ENCODE measurements at regions not wholly inside any gene's neighbourhood (a gene's known extent, or its start where the extent isn't known, plus 50 kb on each side); places are given as distances from the start of the nearest gene placed in this dataset.

- no peak overlapping the region for H4K8ac ChIP-seq (ENCODE audit: low read depth, low read length)
- WGBS, 2 donors (ENCODE audit: extremely low coverage in 2 of 2, insufficient read length in 2 of 2, insufficient replicate concordance in 1 of 2) = no CpG with 5 or more reads among the region's 6 CpGs
- no peak overlapping the region for H3K23ac ChIP-seq (ENCODE audit: low read depth, low read length, poor library complexity)
- no peak overlapping the region for H4K91ac ChIP-seq (ENCODE audit: low read depth, low read length, poor library complexity)
- H2BK15ac ChIP-seq (ENCODE audit: low read length) = peak overlapping the region; percentile 14
- no peak overlapping the region for H2BK120ac ChIP-seq (ENCODE audit: low read depth, low read length)
- H3K9me3 ChIP-seq (replicated peaks in 1 of 2; ENCODE audit: control insufficient read depth in 2 of 2, insufficient read depth in 1 of 2, low read depth in 1 of 2, low read length in 2 of 2) = no peaks in the 10 kb centered on the region
- H3K4me2 ChIP-seq (ENCODE audit: insufficient read depth, low read length, poor library complexity, severe bottlenecking) = no peak overlapping the region
- H3K4me1 ChIP-seq (ENCODE audit: control insufficient read depth in 2 of 2, insufficient read depth in 1 of 2, low read depth in 1 of 2, low read length in 2 of 2) = no peaks in the 10 kb centered on the region
- H2AK5ac ChIP-seq (ENCODE audit: low read depth, low read length) = no peak overlapping the region
- H3K4me3 ChIP-seq (ENCODE audit: low read length in 2 of 2) = no peak overlapping the region
- no peak overlapping the region for H3K18ac ChIP-seq (ENCODE audit: low read length)
- H2AFZ ChIP-seq (ENCODE audit: low read length) = no peak overlapping the region
- H2BK5ac ChIP-seq (ENCODE audit: low read length) = no peak overlapping the region
- no peaks in the 10 kb centered on the region for H3K36me3 ChIP-seq (replicated peaks in 1 of 2; ENCODE audit: control insufficient read depth in 2 of 2, insufficient read depth in 2 of 2, low read length in 2 of 2)
- H3K4ac ChIP-seq (ENCODE audit: low read length) = no peak overlapping the region
- H3K27ac ChIP-seq (replicated peaks; ENCODE audit: low read length) = no peak overlapping the region
- DNase-seq (ENCODE audit: low spot score) = no peak
- peak overlapping the region; percentile 65 for H3K9ac ChIP-seq (ENCODE audit: low read depth, low read length, poor library complexity)
- peaks cover 0 to 2% (median 0%) of the 10 kb centered on the region in 3 experiments for H3K27me3 ChIP-seq (ENCODE audit: control insufficient read depth in 3 of 3, insufficient read depth in 3 of 3, low read depth in 1 of 3, low read length in 3 of 3)
- no peak overlapping the region for H3K14ac ChIP-seq (ENCODE audit: low read length)
- H2BK12ac ChIP-seq (ENCODE audit: low read length) = no peak overlapping the region
- no peaks in the 10 kb centered on the region for H3K79me1 ChIP-seq (ENCODE audit: low read depth, low read length)
These were observed 192.4 kb upstream of the PFKP start for GRCh38 chr10:2874963-2875362.

GRCh38 chr10:2873769-2874168 lies 193.6 kb upstream of the PFKP start:
- H3K27me3 ChIP-seq (ENCODE audit: control insufficient read depth in 3 of 3, insufficient read depth in 3 of 3, low read depth in 1 of 3, low read length in 3 of 3) = peaks cover 0 to 2% (median 0%) of the 10 kb centered on the region in 3 experiments
- no peak overlapping the region for H2BK15ac ChIP-seq (ENCODE audit: low read length)
- H3K9ac ChIP-seq (ENCODE audit: low read depth, low read length, poor library complexity) = no peak overlapping the region
- no peak for DNase-seq (ENCODE audit: low spot score)
- no peaks in the 10 kb centered on the region for H3K9me3 ChIP-seq (replicated peaks in 1 of 2; ENCODE audit: control insufficient read depth in 2 of 2, insufficient read depth in 1 of 2, low read depth in 1 of 2, low read length in 2 of 2)
- H4K91ac ChIP-seq (ENCODE audit: low read depth, low read length, poor library complexity) = no peak overlapping the region
- no peak overlapping the region for H2BK5ac ChIP-seq (ENCODE audit: low read length)
- no peak overlapping the region for H3K27ac ChIP-seq (replicated peaks; ENCODE audit: low read length)
- no peak overlapping the region for H3K23ac ChIP-seq (ENCODE audit: low read depth, low read length, poor library complexity)
- no peak overlapping the region for H4K8ac ChIP-seq (ENCODE audit: low read depth, low read length)
- H2BK120ac ChIP-seq (ENCODE audit: low read depth, low read length) = no peak overlapping the region
- no peaks in the 10 kb centered on the region for H3K36me3 ChIP-seq (replicated peaks in 1 of 2; ENCODE audit: control insufficient read depth in 2 of 2, insufficient read depth in 2 of 2, low read length in 2 of 2)
- H2AFZ ChIP-seq (ENCODE audit: low read length) = no peak overlapping the region
- WGBS, 2 donors (ENCODE audit: extremely low coverage in 2 of 2, insufficient read length in 2 of 2, insufficient replicate concordance in 1 of 2) = no CpG with 5 or more reads among the region's 2 CpGs
- no peaks in the 10 kb centered on the region for H3K79me1 ChIP-seq (ENCODE audit: low read depth, low read length)
- no peak overlapping the region for H3K4me2 ChIP-seq (ENCODE audit: insufficient read depth, low read length, poor library complexity, severe bottlenecking)
- H2BK12ac ChIP-seq (ENCODE audit: low read length) = no peak overlapping the region
- H2AK5ac ChIP-seq (ENCODE audit: low read depth, low read length) = peak overlapping the region; percentile 11
- H3K4ac ChIP-seq (ENCODE audit: low read length) = no peak overlapping the region
- no peak overlapping the region for H3K14ac ChIP-seq (ENCODE audit: low read length)
- no peak overlapping the region for H3K4me3 ChIP-seq (ENCODE audit: low read length in 2 of 2)
- H3K4me1 ChIP-seq (ENCODE audit: control insufficient read depth in 2 of 2, insufficient read depth in 1 of 2, low read depth in 1 of 2, low read length in 2 of 2) = no peaks in the 10 kb centered on the region
- H3K18ac ChIP-seq (ENCODE audit: low read length) = no peak overlapping the region

DNA sequence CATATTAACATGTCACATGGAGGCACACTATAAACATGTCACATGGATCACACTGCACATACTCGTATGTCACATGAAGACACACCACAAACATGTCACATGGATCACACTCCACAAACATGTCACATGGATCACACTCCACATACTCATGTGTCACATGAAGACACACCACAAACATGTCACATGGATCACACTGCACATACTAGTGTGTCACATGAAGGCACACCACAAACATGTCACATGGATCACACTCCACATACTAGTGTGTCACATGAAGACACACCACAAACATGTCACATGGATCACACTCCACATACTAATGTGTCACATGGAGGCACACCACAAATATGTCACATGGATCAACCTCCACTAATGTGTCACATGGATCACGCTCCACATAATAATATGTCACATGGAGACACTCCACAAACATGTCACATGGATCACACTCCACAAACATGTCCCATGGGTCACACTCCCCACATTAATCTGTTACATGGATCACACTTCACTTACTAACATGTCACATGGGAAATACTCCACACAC lies 195.6 kb upstream of the PFKP start:
- DNase-seq (ENCODE audit: low spot score) = no peak
- no peak overlapping the region for H3K18ac ChIP-seq (ENCODE audit: low read length)
- peaks cover 0 to 2% (median 0%) of the 10 kb centered on the region in 3 experiments for H3K27me3 ChIP-seq (ENCODE audit: control insufficient read depth in 3 of 3, insufficient read depth in 3 of 3, low read depth in 1 of 3, low read length in 3 of 3)
- no peaks in the 10 kb centered on the region for H3K36me3 ChIP-seq (replicated peaks in 1 of 2; ENCODE audit: control insufficient read depth in 2 of 2, insufficient read depth in 2 of 2, low read length in 2 of 2)
- no peak overlapping the region for H2BK15ac ChIP-seq (ENCODE audit: low read length)
- no peak overlapping the region for H3K4me3 ChIP-seq (ENCODE audit: low read length in 2 of 2)
- no peak overlapping the region for H4K91ac ChIP-seq (ENCODE audit: low read depth, low read length, poor library complexity)
- no peak overlapping the region for H2BK120ac ChIP-seq (ENCODE audit: low read depth, low read length)
- no peak overlapping the region for H3K4ac ChIP-seq (ENCODE audit: low read length)
- H3K23ac ChIP-seq (ENCODE audit: low read depth, low read length, poor library complexity) = no peak overlapping the region
- no peak overlapping the region for H2AK5ac ChIP-seq (ENCODE audit: low read depth, low read length)
- H2BK12ac ChIP-seq (ENCODE audit: low read length) = no peak overlapping the region
- no peak overlapping the region for H3K9ac ChIP-seq (ENCODE audit: low read depth, low read length, poor library complexity)
- H3K14ac ChIP-seq (ENCODE audit: low read length) = no peak overlapping the region
- no peak overlapping the region for H4K8ac ChIP-seq (ENCODE audit: low read depth, low read length)
- no peaks in the 10 kb centered on the region for H3K79me1 ChIP-seq (ENCODE audit: low read depth, low read length)
- H3K27ac ChIP-seq (replicated peaks; ENCODE audit: low read length) = no peak overlapping the region
- H3K4me1 ChIP-seq (ENCODE audit: control insufficient read depth in 2 of 2, insufficient read depth in 1 of 2, low read depth in 1 of 2, low read length in 2 of 2) = no peaks in the 10 kb centered on the region
- WGBS, 2 donors (ENCODE audit: extremely low coverage in 2 of 2, insufficient read length in 2 of 2, insufficient replicate concordance in 1 of 2) = no CpG with 5 or more reads among the region's 2 CpGs
- H3K9me3 ChIP-seq (replicated peaks in 1 of 2; ENCODE audit: control insufficient read depth in 2 of 2, insufficient read depth in 1 of 2, low read depth in 1 of 2, low read length in 2 of 2) = peaks cover 0 to 2% of the 10 kb centered on the region in 2 donors
- H2BK5ac ChIP-seq (ENCODE audit: low read length) = no peak overlapping the region
- H2AFZ ChIP-seq (ENCODE audit: low read length) = no peak overlapping the region
- no peak overlapping the region for H3K4me2 ChIP-seq (ENCODE audit: insufficient read depth, low read length, poor library complexity, severe bottlenecking)

DNA sequence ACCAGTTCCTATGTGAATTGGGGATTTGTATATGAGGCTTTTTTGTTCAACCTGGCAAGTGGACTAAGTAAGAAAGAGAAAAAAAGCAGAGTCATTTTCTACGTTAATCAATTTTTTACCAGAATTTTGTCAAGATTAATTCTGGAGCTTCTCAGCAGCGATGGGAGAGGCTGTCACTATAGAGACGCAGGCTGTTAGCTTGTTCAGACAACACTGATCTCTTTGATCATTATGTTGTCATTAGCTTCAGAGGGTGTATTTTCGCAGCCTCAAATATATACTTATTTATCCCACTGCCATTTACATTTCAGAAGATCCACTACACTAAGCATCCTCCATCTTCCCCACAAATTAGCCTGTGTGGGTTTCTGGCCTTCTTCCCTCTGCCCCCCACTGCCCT lies 196.7 kb upstream of the PFKP start:
- H2BK12ac ChIP-seq (ENCODE audit: low read length) = no peak overlapping the region
- H3K23ac ChIP-seq (ENCODE audit: low read depth, low read length, poor library complexity) = no peak overlapping the region
- H3K36me3 ChIP-seq (replicated peaks in 1 of 2; ENCODE audit: control insufficient read depth in 2 of 2, insufficient read depth in 2 of 2, low read length in 2 of 2) = no peaks in the 10 kb centered on the region
- H3K14ac ChIP-seq (ENCODE audit: low read length) = no peak overlapping the region
- H3K27me3 ChIP-seq (ENCODE audit: control insufficient read depth in 3 of 3, insufficient read depth in 3 of 3, low read depth in 1 of 3, low read length in 3 of 3) = peaks cover 0 to 2% (median 0%) of the 10 kb centered on the region in 3 experiments
- no peak overlapping the region for H3K4ac ChIP-seq (ENCODE audit: low read length)
- H3K9ac ChIP-seq (ENCODE audit: low read depth, low read length, poor library complexity) = no peak overlapping the region
- no peak overlapping the region for H2AFZ ChIP-seq (ENCODE audit: low read length)
- DNase-seq (ENCODE audit: low spot score) = no peak
- no peak overlapping the region for H2BK5ac ChIP-seq (ENCODE audit: low read length)
- H3K4me3 ChIP-seq (ENCODE audit: low read length in 2 of 2) = no peak overlapping the region
- H4K8ac ChIP-seq (ENCODE audit: low read depth, low read length) = no peak overlapping the region
- no peak overlapping the region for H3K18ac ChIP-seq (ENCODE audit: low read length)
- H3K4me1 ChIP-seq (ENCODE audit: control insufficient read depth in 2 of 2, insufficient read depth in 1 of 2, low read depth in 1 of 2, low read length in 2 of 2) = peaks cover 0 to 1% of the 10 kb centered on the region in 2 donors
- no peak overlapping the region for H4K91ac ChIP-seq (ENCODE audit: low read depth, low read length, poor library complexity)
- H3K4me2 ChIP-seq (ENCODE audit: insufficient read depth, low read length, poor library complexity, severe bottlenecking) = no peak overlapping the region
- H3K79me1 ChIP-seq (ENCODE audit: low read depth, low read length) = no peaks in the 10 kb centered on the region
- peaks cover 0 to 2% of the 10 kb centered on the region in 2 donors for H3K9me3 ChIP-seq (replicated peaks in 1 of 2; ENCODE audit: control insufficient read depth in 2 of 2, insufficient read depth in 1 of 2, low read depth in 1 of 2, low read length in 2 of 2)
- H3K27ac ChIP-seq (replicated peaks; ENCODE audit: low read length) = no peak overlapping the region
- no peak overlapping the region for H2AK5ac ChIP-seq (ENCODE audit: low read depth, low read length)
- no CpG with 5 or more reads among the region's 4 CpGs for WGBS, 2 donors (ENCODE audit: extremely low coverage in 2 of 2, insufficient read length in 2 of 2, insufficient replicate concordance in 1 of 2)
- no peak overlapping the region for H2BK120ac ChIP-seq (ENCODE audit: low read depth, low read length)
- no peak overlapping the region for H2BK15ac ChIP-seq (ENCODE audit: low read length)
